Stimulated activated CD4-positive, alpha-beta T cell treated with anti-CD3 and anti-CD28 coated beads, Interleukin-4, amount 100 ng/mL, for 4 hours (primary cell): ENCODE measurements at regions not wholly inside any gene's neighbourhood (a gene's known extent, or its start where the extent isn't known, plus 50 kb on each side); places are given as distances from the start of the nearest gene placed in this dataset.

Experiments
- DNase-seq, 2 experiments: peaks; one replicate each; pipeline ENCODE4 v3.0.0-alpha.2; 2020

DNA sequence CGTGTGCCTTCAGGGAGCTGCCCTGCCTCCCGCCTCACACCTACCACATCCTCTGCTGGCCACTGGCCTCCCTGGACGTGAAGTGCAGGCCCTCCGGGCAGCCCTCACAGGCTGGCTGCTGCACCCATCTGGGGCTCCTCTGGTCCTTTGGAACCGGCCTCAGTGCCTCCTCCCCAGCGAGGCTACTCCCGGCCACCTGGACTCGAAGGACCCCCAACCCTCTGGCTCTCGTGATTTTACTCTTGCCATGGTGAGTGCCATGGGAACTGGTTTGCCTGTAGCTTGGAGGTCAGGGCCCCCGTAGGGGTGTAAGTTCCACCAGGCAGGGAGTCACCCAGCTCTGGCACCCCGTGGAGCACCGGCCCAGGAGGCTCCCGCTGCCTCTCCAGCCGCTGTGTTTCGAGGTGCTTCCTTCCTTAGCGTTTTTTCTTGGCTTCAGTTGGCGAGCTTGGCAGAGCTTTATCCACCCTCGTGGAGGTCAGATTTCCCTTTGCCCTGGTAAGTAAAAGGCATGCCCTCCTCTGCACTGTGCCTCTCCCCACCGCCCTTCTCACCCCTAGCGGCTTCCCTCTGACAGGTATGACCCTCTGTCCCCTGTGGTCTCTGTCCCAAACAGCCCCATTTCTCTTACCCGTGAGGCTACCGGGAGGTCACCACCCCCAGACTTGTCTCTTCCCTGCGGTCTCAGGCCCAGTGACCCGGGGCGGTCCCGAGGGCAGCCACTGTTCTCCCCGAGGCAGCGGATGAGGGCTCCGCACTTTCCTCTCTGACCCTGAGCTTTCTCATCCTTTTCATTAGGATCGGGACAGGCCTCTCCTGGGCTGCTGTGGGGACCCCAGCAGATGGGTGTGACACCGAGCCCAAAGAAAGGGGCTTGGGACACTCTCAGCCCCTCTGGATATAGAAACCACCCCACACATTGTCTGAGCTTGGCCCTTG, 203.1 kb upstream of the C14orf180 start:
- no peak for DNase-seq

DNA sequence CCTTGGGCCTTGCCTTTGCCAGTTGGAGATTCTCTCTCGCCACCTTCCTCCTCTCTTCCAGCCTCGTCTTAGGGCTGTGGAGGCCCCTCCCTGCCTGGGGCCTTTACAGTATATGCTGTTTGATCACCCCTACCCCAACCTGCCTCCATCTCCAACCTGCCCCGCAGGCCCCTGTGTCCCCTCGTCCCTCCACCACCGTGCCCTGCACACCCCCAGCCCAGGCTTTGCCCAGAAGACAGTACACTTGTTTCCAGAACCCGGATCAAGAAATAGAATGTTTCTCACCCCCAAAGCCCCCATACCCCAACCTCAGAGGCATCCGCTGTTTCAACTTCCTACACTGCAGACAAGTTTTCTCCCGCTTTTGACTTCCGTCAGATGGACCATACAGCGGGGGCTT, 202.3 kb upstream of the C14orf180 start:
- DNase-seq = no peak

DNA sequence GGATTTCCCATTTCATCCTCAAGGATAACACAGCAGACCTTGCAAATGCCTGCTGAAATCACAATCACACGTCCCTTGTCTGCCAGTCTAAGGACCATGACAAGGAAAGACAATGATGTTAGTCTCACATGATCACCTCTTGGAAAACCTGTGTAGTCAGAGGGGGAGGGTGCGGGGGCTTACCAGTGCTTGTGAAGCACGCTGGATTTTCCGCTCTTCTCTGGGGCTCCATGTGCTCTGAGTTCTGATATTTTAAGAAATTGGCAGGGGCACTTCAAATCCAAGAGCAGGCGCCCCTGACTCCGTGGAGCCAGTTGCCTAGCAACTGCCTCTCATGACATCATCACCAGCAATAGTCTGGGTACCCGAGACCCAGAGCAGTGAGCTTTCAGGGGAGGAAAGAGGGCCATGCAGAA, 200.9 kb upstream of the C14orf180 start:
- no peak for DNase-seq

DNA sequence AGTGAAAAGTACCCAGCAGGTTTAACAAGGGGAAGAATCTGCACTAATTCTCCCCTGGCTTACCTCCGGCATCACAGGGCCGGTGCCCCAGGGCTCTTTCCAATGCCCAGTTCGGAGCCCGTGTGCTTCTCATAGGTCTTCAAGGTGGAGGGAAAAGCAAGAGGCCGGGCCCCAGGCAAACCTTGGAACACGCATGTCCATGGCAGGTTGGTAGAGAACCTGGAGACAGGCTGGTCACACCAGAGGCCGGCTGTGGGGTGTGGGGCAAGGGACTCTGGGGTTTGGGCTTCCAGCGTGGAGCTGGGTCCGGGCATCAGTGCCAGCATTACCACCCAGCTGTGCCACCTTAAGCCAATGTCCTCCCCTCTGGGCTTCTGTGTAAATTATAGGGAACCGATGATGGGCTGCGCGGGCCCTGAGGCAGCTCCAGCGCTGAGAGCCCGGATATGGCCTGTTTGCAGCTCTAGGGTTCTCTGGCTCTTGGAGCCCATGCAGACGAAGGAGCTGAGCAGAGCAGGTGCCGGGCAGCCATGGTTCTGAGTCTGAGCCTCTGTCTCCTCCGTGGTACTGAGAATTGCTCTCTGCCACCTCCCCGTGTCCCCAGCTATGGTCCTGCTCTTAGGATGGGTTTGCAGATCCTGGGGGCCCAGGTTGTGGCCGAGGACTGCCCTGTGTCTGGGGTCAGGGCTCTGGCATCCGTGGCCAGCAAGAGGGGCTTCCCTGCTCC, 197.0 kb upstream of the C14orf180 start:
- no peak for DNase-seq

GRCh38 chr14:104383088-104383995, 196.2 kb upstream of the C14orf180 start:
- DNase-seq = no peak

GRCh38 chr14:104383996-104384775, 195.4 kb upstream of the C14orf180 start:
- DNase-seq = no peak

DNA sequence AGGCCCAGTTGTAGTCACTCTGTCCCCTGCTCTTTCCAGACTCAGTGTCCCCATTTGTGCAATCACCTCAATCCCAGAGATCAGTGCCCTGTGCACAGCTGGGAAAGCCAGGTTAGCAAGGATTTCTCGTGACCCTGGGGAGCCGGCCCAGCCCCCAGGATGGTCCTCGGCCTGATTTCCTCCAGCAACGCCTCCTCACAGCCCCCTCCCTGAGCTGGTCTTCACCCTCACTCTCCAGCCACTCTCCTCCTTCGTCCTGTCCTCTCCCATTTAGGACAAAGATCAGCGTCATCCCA, 194.8 kb upstream of the C14orf180 start:
- DNase-seq = no peak

DNA sequence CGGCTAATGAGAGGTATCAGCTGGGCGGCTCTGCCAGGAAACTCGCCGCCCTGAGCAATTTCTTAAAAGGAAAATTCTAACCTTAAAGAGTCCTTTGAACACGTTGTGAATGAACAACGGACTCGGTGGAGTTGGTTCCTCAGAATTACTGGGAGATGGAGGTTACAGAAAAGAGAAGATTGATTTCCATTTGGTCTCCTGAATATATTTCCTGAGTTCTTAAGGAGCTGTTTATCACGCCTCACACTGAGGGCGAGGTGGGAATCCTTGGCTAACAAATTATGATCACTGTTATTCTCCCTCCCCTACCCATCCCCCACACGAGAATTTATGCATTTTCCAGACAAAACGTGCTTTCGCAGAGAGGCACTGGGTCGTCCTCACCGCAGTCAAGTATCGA, 194.5 kb upstream of the C14orf180 start:
- no peak for DNase-seq

- DNase-seq = no peak
These were observed 193.9 kb upstream of the C14orf180 start for GRCh38 chr14:104385531-104386101.

GRCh38 chr14:104386151-104386841, 193.3 kb upstream of the C14orf180 start:
- DNase-seq = no peak

- DNase-seq = no peak
These were observed 192.2 kb upstream of the C14orf180 start for GRCh38 chr14:104387022-104388010.

GRCh38 chr14:104388011-104388521, 191.5 kb upstream of the C14orf180 start:
- DNase-seq = no peak

DNA sequence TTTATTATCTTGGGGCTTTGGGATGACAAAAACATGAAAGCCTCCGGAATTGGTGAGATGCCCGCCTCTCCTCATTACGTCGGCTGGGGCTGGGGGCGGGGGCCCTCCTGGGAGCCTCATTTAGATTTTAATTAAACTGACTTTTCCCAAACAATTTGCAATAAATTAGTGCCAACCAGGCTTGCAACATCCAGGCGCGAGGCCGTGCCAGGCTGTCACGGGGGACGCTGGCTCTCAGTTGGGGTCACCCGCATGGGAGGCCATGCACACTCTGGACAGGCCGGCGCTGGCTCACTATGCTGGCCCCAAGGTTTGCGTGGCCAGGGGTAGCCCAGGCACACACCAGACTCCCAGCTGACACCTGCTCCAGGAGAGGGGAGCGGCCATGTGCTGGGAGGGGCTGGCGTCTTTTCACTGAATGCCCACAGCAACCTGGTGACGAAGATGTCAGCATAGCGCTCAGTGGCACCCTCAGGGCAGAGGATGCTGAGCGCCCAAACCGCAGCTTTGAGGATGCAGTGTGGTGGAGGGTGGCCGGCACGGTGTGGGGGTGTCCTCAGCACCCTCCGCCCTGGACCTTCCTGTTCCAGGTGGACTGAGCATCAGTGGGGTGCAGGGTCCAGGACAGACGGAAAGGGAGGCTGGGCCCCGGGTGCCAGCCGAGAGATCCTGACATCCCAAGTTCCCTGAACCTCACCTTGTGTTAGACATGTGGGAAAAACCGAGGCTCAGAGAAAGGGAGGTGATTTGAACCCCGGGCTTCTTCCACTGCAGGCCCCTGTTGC, 190.8 kb upstream of the C14orf180 start:
- DNase-seq = no peak

DNA sequence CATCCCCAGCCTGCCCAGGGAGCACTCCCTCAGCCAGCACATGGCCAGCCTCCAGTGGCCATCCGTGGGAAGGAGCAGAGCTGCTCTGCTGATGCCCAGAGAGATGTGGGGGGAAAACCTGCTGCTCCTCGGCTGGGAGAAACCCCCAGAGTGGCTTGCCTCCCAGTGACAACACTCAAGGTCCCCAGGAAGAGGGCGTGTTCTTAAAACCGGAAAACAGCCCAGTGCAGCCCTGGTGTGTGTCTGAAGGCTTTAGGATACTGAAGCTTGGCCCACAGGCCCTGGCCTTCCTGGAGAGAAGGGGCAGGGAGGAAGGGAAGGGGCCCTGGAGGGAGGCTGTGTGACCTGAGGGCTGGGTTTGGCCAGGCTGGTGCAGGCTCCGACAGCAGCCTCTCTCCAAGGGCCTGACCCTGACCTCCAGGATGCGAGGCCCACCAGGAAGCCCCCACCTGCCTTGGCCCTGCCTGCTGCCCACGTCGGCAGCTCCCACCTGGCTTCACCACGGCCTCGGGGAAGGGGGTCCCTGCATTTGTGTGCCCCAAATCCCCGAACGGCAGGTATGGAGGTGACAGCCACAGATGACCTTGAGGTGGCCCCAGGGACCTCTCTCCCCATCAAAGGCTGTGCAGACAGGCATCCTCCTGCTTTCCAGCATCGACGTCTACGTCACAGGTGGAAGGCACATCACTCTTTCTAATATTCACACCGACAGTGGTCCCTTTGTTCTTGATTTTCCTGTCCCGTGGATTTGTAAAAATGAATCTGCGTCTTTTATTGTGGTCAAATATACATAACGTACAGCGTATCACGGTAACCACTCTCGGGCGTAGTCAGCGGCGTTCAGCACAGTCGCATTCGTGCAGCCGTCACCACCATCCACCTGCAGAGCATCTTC, 190.0 kb upstream of the C14orf180 start:
- DNase-seq = no peak

DNA sequence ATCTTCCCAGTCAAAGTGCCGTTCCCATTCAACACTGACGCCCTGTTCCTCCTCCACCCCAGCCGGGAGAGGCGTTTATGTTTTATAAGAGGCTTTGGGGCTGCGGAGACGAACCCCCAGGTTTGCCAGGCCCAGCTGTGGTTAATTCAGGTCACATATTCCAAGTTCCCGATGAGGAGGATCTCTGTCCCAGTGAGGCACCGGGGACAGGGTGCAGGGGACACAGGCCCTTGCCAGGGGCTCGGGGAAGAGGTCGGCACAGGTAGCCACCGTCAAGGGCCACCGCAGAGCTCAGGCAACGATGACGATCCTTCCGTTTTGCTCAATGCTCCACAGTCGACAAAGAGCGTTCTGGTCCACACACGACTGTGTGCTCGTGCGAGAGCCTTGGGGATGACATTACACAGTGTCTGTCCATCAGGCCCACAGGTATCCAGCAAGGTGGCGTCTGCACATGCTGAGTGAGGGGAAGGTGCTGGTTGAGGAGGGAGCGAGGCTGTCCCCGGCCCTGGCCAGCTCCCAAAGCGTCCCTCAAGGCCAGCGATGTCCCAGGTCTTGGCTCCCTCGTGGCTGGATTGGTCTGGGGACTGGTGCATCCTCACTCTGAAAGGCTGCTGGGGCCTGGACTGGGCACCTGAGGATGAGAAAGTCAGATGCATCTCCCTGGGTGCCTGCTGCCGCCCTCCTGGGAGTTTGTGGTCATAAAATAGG, 189.2 kb upstream of the C14orf180 start:
- no peak for DNase-seq

GRCh38 chr14:104390941-104391901, 188.3 kb upstream of the C14orf180 start:
- no peak for DNase-seq
